ENCODE measurements at regions not wholly inside any gene's neighbourhood (a gene's known extent, or its start where the extent isn't known, plus 50 kb on each side); places are given as distances from the start of the nearest gene placed in this dataset.
A peak's percentile ranks its signal among the peaks of the same experiment; 100 is the strongest.

- TF ChIP-seq, protein P1, sequence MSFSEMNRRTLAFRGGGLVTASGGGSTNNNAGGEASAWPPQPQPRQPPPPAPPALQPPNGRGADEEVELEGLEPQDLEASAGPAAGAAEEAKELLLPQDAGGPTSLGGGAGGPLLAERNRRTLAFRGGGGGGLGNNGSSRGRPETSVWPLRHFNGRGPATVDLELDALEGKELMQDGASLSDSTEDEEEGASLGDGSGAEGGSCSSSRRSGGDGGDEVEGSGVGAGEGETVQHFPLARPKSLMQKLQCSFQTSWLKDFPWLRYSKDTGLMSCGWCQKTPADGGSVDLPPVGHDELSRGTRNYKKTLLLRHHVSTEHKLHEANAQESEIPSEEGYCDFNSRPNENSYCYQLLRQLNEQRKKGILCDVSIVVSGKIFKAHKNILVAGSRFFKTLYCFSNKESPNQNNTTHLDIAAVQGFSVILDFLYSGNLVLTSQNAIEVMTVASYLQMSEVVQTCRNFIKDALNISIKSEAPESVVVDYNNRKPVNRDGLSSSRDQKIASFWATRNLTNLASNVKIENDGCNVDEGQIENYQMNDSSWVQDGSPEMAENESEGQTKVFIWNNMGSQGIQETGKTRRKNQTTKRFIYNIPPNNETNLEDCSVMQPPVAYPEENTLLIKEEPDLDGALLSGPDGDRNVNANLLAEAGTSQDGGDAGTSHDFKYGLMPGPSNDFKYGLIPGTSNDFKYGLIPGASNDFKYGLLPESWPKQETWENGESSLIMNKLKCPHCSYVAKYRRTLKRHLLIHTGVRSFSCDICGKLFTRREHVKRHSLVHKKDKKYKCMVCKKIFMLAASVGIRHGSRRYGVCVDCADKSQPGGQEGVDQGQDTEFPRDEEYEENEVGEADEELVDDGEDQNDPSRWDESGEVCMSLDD (CRISPR knock-in tag; IDR thresholded peaks at IDR 0.05; ENCODE audit: borderline replicate concordance): peak; percentile 94
- TF ChIP-seq MZF1 (CRISPR knock-in tag; IDR thresholded peaks at IDR 0.05; ENCODE audit: borderline replicate concordance): no peak
- no peak for TF ChIP-seq ZNF558 (CRISPR knock-in tag; IDR thresholded peaks at IDR 0.05; ENCODE audit: borderline replicate concordance)
- TF ChIP-seq RXRA (CRISPR knock-in tag; IDR thresholded peaks at IDR 0.05): peak; percentile 44; the same call in 1 of the 2 replicates
- no peak for TF ChIP-seq ZNF597 (CRISPR knock-in tag; IDR thresholded peaks at IDR 0.05)
- TF ChIP-seq ETV6 (CRISPR knock-in tag; conservative IDR thresholded peaks at IDR 0.05): no peak
- no peak for TF ChIP-seq MAFF (IDR thresholded peaks at IDR 0.05; ENCODE audit: low read depth, low read length)
- TF ChIP-seq, protein P2, sequence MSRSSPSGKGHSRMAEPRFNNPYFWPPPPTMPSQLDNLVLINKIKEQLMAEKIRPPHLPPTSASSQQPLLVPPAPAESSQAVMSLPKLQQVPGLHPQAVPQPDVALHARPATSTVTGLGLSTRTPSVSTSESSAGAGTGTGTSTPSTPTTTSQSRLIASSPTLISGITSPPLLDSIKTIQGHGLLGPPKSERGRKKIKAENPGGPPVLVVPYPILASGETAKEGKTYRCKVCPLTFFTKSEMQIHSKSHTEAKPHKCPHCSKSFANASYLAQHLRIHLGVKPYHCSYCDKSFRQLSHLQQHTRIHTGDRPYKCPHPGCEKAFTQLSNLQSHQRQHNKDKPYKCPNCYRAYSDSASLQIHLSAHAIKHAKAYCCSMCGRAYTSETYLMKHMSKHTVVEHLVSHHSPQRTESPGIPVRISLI (CRISPR knock-in tag; IDR thresholded peaks at IDR 0.05; ENCODE audit: borderline replicate concordance): no peak
- no peak; the same call in none of the 2 replicates for TF ChIP-seq PITX1 (CRISPR knock-in tag; IDR thresholded peaks at IDR 0.05)
- TF ChIP-seq ZNF17 (CRISPR knock-in tag; IDR thresholded peaks at IDR 0.05): no peak
- peak; percentile 63; the same call in 1 of the 2 replicates for TF ChIP-seq ZNF503 (CRISPR knock-in tag; IDR thresholded peaks at IDR 0.05)
- TF ChIP-seq, protein P3, sequence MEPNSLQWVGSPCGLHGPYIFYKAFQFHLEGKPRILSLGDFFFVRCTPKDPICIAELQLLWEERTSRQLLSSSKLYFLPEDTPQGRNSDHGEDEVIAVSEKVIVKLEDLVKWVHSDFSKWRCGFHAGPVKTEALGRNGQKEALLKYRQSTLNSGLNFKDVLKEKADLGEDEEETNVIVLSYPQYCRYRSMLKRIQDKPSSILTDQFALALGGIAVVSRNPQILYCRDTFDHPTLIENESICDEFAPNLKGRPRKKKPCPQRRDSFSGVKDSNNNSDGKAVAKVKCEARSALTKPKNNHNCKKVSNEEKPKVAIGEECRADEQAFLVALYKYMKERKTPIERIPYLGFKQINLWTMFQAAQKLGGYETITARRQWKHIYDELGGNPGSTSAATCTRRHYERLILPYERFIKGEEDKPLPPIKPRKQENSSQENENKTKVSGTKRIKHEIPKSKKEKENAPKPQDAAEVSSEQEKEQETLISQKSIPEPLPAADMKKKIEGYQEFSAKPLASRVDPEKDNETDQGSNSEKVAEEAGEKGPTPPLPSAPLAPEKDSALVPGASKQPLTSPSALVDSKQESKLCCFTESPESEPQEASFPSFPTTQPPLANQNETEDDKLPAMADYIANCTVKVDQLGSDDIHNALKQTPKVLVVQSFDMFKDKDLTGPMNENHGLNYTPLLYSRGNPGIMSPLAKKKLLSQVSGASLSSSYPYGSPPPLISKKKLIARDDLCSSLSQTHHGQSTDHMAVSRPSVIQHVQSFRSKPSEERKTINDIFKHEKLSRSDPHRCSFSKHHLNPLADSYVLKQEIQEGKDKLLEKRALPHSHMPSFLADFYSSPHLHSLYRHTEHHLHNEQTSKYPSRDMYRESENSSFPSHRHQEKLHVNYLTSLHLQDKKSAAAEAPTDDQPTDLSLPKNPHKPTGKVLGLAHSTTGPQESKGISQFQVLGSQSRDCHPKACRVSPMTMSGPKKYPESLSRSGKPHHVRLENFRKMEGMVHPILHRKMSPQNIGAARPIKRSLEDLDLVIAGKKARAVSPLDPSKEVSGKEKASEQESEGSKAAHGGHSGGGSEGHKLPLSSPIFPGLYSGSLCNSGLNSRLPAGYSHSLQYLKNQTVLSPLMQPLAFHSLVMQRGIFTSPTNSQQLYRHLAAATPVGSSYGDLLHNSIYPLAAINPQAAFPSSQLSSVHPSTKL (CRISPR knock-in tag; IDR thresholded peaks at IDR 0.05): peak; percentile 83
- TF ChIP-seq ZNF766 (CRISPR knock-in tag; IDR thresholded peaks at IDR 0.05; ENCODE audit: borderline replicate concordance): peak; percentile 37; the same call in 1 of the 2 replicates
- TF ChIP-seq SMARCE1 (IDR thresholded peaks at IDR 0.05; ENCODE audit: borderline replicate concordance): no peak
- no peak; the same call in 1 of the 2 replicates for TF ChIP-seq CEBPB (IDR thresholded peaks at IDR 0.05; ENCODE audit: borderline replicate concordance, low read depth, low read length)
- TF ChIP-seq GATAD1 (CRISPR knock-in tag; IDR thresholded peaks at IDR 0.05): no peak; the same call in 1 of the 2 replicates
Measured at GRCh38 chr15:94844538-94845389, 613.4 kb downstream of the MCTP2 start (continued).
